ENCODE measurements at regions not wholly inside any gene's neighbourhood (a gene's known extent, or its start where the extent isn't known, plus 50 kb on each side); places are given as distances from the start of the nearest gene placed in this dataset.

- Histone ChIP-seq H3K27me3 (ENCODE audit: control insufficient read depth in 2 of 2, insufficient read depth in 2 of 2, low read length in 2 of 2) (no peaks in the 10 kb centered on the region), H3K27ac (ENCODE audit: extremely low read depth, low read depth, low read length) (no peak overlapping the region), H3K4me3 (no peak overlapping the region), H3K9ac (ENCODE audit: insufficient read depth in 1 of 2, low read depth in 2 of 2, low read length in 2 of 2) (no peak overlapping the region), H4K20me1 (replicated peaks; ENCODE audit: control insufficient read depth, insufficient read depth, low read length) (no peaks in the 10 kb centered on the region), H3K9me1 (ENCODE audit: control insufficient read depth, insufficient read depth, low read length) (no peaks in the 10 kb centered on the region), H3K4me1 (replicated peaks in 1 of 2; ENCODE audit: control insufficient read depth in 2 of 2, insufficient read depth in 2 of 2, low read length in 2 of 2) (no peaks in the 10 kb centered on the region), H3K4me2 (ENCODE audit: insufficient read depth, low read length) (no peak overlapping the region), H3K9me3 (replicated peaks; ENCODE audit: control insufficient read depth, insufficient read depth, low read depth, low read length) (no peaks in the 10 kb centered on the region), H2AFZ (ENCODE audit: low read depth, low read length) (no peak overlapping the region), H3K79me2 (ENCODE audit: control insufficient read depth, insufficient read depth, low read length) (no peaks in the 10 kb centered on the region), H3K36me3 (ENCODE audit: control insufficient read depth, insufficient read depth, low read length) (no peaks in the 10 kb centered on the region)
- POLR2A ChIA-PET, result interaction anchor here (0.7 kb wide), 1 partner anchor 352 kb away, joined by 3 read pairs; no protein-coding TSS in a partner anchor
- 3% methylated on average over 10 of the region's 11 CpGs for WGBS (ENCODE audit: insufficient coverage, low coverage, missing lambda C conversion rate)
- no peak for TF ChIP-seq NR4A1 (CRISPR knock-in tag; IDR thresholded peaks at IDR 0.05)
- no peak for TF ChIP-seq NR4A1 (tag; IDR thresholded peaks at IDR 0.05)
- TF ChIP-seq NR1H2 (CRISPR knock-in tag; IDR thresholded peaks at IDR 0.05), result no peak
- TF ChIP-seq ZNF395 (CRISPR knock-in tag; IDR thresholded peaks at IDR 0.05), result no peak
- TF ChIP-seq POLR2G (IDR thresholded peaks at IDR 0.05; ENCODE audit: low read depth, low read length), result no peak
- TF ChIP-seq DPF2 (IDR thresholded peaks at IDR 0.05), result no peak
- no peak for TF ChIP-seq ZNF592 (IDR thresholded peaks at IDR 0.05)
- TF ChIP-seq ZNF324 (CRISPR knock-in tag; IDR thresholded peaks at IDR 0.05), result no peak
- no peak for TF ChIP-seq HDAC1 (IDR thresholded peaks at IDR 0.05)
- TF ChIP-seq CSDE1 (IDR thresholded peaks at IDR 0.05), result no peak
- no peak for TF ChIP-seq TAF9B (IDR thresholded peaks at IDR 0.05; ENCODE audit: partially characterized antibody)
- TF ChIP-seq ZNF408 (CRISPR knock-in tag; IDR thresholded peaks at IDR 0.05; ENCODE audit: low read depth), result no peak
- DNase-seq (ENCODE audit: extremely low read depth in 1 of 4, low spot score in 3 of 4) (no peak), FAIRE-seq (no peak), ATAC-seq (no peak)
- CTCF ChIA-PET (ENCODE audit: low intra/inter-chr PET ratio), result no interaction called here
- BruUV-seq (replicated peaks), result no TSS peak
- in situ Hi-C loops (cut with MboI), result no loop called here
- intact Hi-C loops (cut with micrococcal nuclease), result no loop called here
Observed at GRCh38 chr12:19972325-19973288, 395.7 kb upstream of the PDE3A start.

Data from K562 (cell line).